ENCODE measurements at regions not wholly inside any gene's neighbourhood (a gene's known extent, or its start where the extent isn't known, plus 50 kb on each side); places are given as distances from the start of the nearest gene placed in this dataset.
A peak's percentile ranks its signal among the peaks of the same experiment; 100 is the strongest.
"Not testable (repeated sequence)": the region's sequence is repeated elsewhere in the genome, so short reads cannot be mapped to it uniquely, and the experiment has no call there.

- DNase-seq (ENCODE audit: low read depth), result peak; percentile 22
Measured at GRCh38 chr10:33861016-33861704, 526.7 kb upstream of the NRP1 start.

GRCh38 chr10:33860552-33860951 lies 526.1 kb upstream of the NRP1 start:
- no peak for DNase-seq (ENCODE audit: low read depth)

- DNase-seq (ENCODE audit: low read depth), result no peak
Measured at GRCh38 chr10:33859319-33860022, 525.0 kb upstream of the NRP1 start.

GRCh38 chr10:33858326-33858725 lies 523.9 kb upstream of the NRP1 start:
- DNase-seq (ENCODE audit: low read depth), result no peak

GRCh38 chr10:33853221-33853620 lies 518.8 kb upstream of the NRP1 start:
- DNase-seq (ENCODE audit: low read depth), result not testable (repeated sequence)

GRCh38 chr10:33843379-33843778 lies 508.9 kb upstream of the NRP1 start:
- DNase-seq (ENCODE audit: low read depth), result no peak

- DNase-seq (ENCODE audit: low read depth), result no peak
Measured at GRCh38 chr10:33841678-33842077, 507.2 kb upstream of the NRP1 start.

GRCh38 chr10:33838731-33839130 lies 504.3 kb upstream of the NRP1 start:
- no peak for DNase-seq (ENCODE audit: low read depth)

- DNase-seq (ENCODE audit: low read depth), result no peak
Measured at GRCh38 chr10:33837736-33838135, 503.3 kb upstream of the NRP1 start.

GRCh38 chr10:33835556-33835955 lies 501.1 kb upstream of the NRP1 start:
- no peak for DNase-seq (ENCODE audit: low read depth)

- no peak for DNase-seq (ENCODE audit: low read depth)
Measured at GRCh38 chr10:33833566-33833965, 499.1 kb upstream of the NRP1 start.

- DNase-seq (ENCODE audit: low read depth), result no peak
Measured at GRCh38 chr10:33832124-33832787, 497.8 kb upstream of the NRP1 start.

- DNase-seq (ENCODE audit: low read depth), result no peak
Measured at GRCh38 chr10:33831591-33831990, 497.1 kb upstream of the NRP1 start.

GRCh38 chr10:33829899-33830298 lies 495.4 kb upstream of the NRP1 start:
- not testable (repeated sequence) for DNase-seq (ENCODE audit: low read depth)

GRCh38 chr10:33828592-33828991 lies 494.1 kb upstream of the NRP1 start:
- DNase-seq (ENCODE audit: low read depth), result no peak

- DNase-seq (ENCODE audit: low read depth), result no peak
Measured at GRCh38 chr10:33826186-33826585, 491.7 kb upstream of the NRP1 start.

- no peak for DNase-seq (ENCODE audit: low read depth)
Measured at GRCh38 chr10:33822774-33823173, 488.3 kb upstream of the NRP1 start.

GRCh38 chr10:33820531-33820930 lies 486.1 kb upstream of the NRP1 start:
- no peak for DNase-seq (ENCODE audit: low read depth)

- peak; percentile 50 for DNase-seq (ENCODE audit: low read depth)
Measured at GRCh38 chr10:33819206-33819605, 484.7 kb upstream of the NRP1 start.

- DNase-seq (ENCODE audit: low read depth), result no peak
Measured at GRCh38 chr10:33818343-33818742, 483.9 kb upstream of the NRP1 start.

- no peak for DNase-seq (ENCODE audit: low read depth)
Measured at GRCh38 chr10:33817605-33818004, 483.1 kb upstream of the NRP1 start.

- DNase-seq (ENCODE audit: low read depth), result no peak
Measured at GRCh38 chr10:33815776-33816175, 481.3 kb upstream of the NRP1 start.

- no peak for DNase-seq (ENCODE audit: low read depth)
Measured at GRCh38 chr10:33813871-33814270, 479.4 kb upstream of the NRP1 start.

Measured in GM04504 (cell line).